ENCODE measurements at regions not wholly inside any gene's neighbourhood (a gene's known extent, or its start where the extent isn't known, plus 50 kb on each side); places are given as distances from the start of the nearest gene placed in this dataset.
"Not testable (repeated sequence)": the region's sequence is repeated elsewhere in the genome, so short reads cannot be mapped to it uniquely, and the experiment has no call there.

DNA sequence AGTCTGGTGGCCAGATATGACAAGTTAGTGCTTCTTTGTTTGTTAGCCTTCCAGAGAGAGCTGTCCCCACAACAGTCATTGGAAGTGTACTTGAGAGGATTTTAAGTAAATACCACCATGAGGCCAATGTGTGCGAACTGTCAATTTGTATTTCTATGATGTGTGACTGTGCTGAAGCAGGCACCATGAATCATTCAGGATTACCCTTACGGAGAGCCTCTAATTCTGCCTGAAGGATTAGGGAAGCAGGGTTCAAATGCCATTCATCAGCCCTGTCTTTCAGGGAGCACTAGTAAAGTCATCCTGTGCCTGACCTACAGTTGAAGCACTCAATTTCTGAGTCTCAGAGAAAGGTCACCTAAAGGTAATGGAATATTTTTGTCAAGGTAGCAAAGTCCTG, 109.3 kb downstream of the GATA3 start:
- Histone ChIP-seq H3K4me3 (ENCODE audit: low read length) (no peak overlapping the region), H3K9me3 (ENCODE audit: low read length) (no peaks in the 10 kb centered on the region; the same call in 1 of the 2 replicates), H3K79me2 (ENCODE audit: low read length) (no peaks in the 10 kb centered on the region), H3K9ac (ENCODE audit: low read length) (no peak overlapping the region), H3K4me1 (ENCODE audit: low read length) (no peaks in the 10 kb centered on the region), H3K9me2 (replicated peaks; ENCODE audit: insufficient read depth, low read length) (no peaks in the 10 kb centered on the region), H3K27ac (ENCODE audit: low read length) (no peak overlapping the region), H2AFZ (ENCODE audit: low read length) (no peak overlapping the region), H4K20me1 (ENCODE audit: insufficient read depth, low read depth, low read length) (no peaks in the 10 kb centered on the region), H3K27me3 (ENCODE audit: low read length) (no peaks in the 10 kb centered on the region), H3K36me3 (ENCODE audit: insufficient read depth, low read length) (no peaks in the 10 kb centered on the region), H3K4me2 (ENCODE audit: low read depth, low read length, poor library complexity, severe bottlenecking) (no peak overlapping the region)
- DNase-seq, result no peak

DNA sequence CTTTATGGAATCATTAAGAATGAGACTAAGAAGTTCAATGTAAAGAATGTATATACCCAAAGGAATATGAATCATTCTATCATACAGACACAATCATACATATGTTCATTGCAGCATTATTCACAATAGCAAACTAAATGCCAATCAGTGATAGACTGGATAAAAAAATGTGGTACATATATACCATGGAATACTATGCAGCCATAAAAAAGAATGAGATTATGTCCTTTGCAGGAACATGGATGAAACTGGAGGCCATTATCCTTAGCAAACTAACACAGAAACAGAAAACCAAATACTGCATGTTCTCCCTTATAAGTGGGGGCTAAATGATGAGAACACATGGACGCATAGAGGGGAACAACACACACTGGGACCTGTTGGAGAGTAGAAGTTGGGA, 110.2 kb downstream of the GATA3 start:
- H2AFZ ChIP-seq (ENCODE audit: low read length); H4K20me1 ChIP-seq (ENCODE audit: insufficient read depth, low read depth, low read length); H3K4me3 ChIP-seq (ENCODE audit: low read length); H3K9me2 ChIP-seq (replicated peaks; ENCODE audit: insufficient read depth, low read length); H3K27me3 ChIP-seq (ENCODE audit: low read length); H3K9me3 ChIP-seq (ENCODE audit: low read length); DNase-seq; H3K79me2 ChIP-seq (ENCODE audit: low read length); H3K4me1 ChIP-seq (ENCODE audit: low read length); H3K4me2 ChIP-seq (ENCODE audit: low read depth, low read length, poor library complexity, severe bottlenecking); H3K36me3 ChIP-seq (ENCODE audit: insufficient read depth, low read length); H3K9ac ChIP-seq (ENCODE audit: low read length); H3K27ac ChIP-seq (ENCODE audit: low read length): not testable (repeated sequence)

DNA sequence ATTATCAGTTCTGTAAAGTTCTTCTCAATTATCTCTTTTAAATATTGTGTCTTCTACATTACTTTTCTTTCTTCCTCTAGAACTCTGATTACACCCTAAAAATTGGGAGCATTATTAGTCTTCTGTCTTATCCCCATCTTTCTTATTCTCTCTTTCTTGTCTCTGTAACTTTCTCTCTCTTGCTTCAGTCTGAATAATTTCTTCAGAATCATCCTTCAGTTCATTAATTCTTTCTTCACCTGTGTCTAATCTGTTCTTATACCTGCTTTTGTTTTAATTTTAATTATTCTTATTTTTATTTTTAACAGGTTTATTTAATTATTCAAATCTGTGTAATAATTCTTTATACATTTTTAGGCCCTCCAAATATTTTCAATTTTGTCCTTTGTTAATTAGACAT, 114.3 kb downstream of the GATA3 start:
- no peak overlapping the region for H2AFZ ChIP-seq (ENCODE audit: low read length)
- no peaks in the 10 kb centered on the region for H3K27me3 ChIP-seq (ENCODE audit: low read length)
- no peaks in the 10 kb centered on the region for H3K36me3 ChIP-seq (ENCODE audit: insufficient read depth, low read length)
- no peak overlapping the region for H3K4me2 ChIP-seq (ENCODE audit: low read depth, low read length, poor library complexity, severe bottlenecking)
- no peaks in the 10 kb centered on the region for H4K20me1 ChIP-seq (ENCODE audit: insufficient read depth, low read depth, low read length)
- no peaks in the 10 kb centered on the region for H3K4me1 ChIP-seq (ENCODE audit: low read length)
- no peak for DNase-seq
- H3K9me2 ChIP-seq (replicated peaks; ENCODE audit: insufficient read depth, low read length), result no peaks in the 10 kb centered on the region
- H3K27ac ChIP-seq (ENCODE audit: low read length), result no peak overlapping the region
- no peak overlapping the region for H3K4me3 ChIP-seq (ENCODE audit: low read length)
- peaks cover 5% of the 10 kb centered on the region; the same call in 1 of the 2 replicates for H3K9me3 ChIP-seq (ENCODE audit: low read length)
- H3K79me2 ChIP-seq (ENCODE audit: low read length), result no peaks in the 10 kb centered on the region
- H3K9ac ChIP-seq (ENCODE audit: low read length), result no peak overlapping the region

DNA sequence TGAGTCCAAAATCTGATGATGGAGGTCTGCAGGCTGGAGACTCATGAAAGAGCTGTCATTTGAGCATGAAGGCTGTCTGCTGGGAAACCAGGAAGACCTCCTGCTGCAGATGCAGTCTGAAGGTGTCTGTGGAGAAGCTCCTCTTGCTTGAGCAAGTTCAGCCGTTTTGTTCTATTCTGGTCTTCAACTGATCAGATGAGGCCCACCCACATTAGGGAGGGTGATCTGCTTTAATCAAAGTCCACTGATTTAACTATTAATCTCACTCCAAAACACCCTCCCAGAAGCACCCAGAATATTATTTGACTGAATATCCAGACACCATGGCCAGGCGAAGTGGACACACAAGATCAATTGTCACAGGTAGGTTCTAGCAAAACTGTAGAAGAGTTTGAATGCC, 116.5 kb downstream of the GATA3 start:
- H3K4me1 ChIP-seq (ENCODE audit: low read length), result no peaks in the 10 kb centered on the region
- no peaks in the 10 kb centered on the region for H3K27me3 ChIP-seq (ENCODE audit: low read length)
- H4K20me1 ChIP-seq (ENCODE audit: insufficient read depth, low read depth, low read length), result no peaks in the 10 kb centered on the region
- DNase-seq, result no peak
- no peak overlapping the region for H3K9ac ChIP-seq (ENCODE audit: low read length)
- H3K4me2 ChIP-seq (ENCODE audit: low read depth, low read length, poor library complexity, severe bottlenecking), result no peak overlapping the region
- no peaks in the 10 kb centered on the region for H3K79me2 ChIP-seq (ENCODE audit: low read length)
- H3K36me3 ChIP-seq (ENCODE audit: insufficient read depth, low read length), result no peaks in the 10 kb centered on the region
- H3K9me2 ChIP-seq (replicated peaks; ENCODE audit: insufficient read depth, low read length), result no peaks in the 10 kb centered on the region
- no peak overlapping the region for H3K4me3 ChIP-seq (ENCODE audit: low read length)
- H3K9me3 ChIP-seq (ENCODE audit: low read length), result peaks cover 5% of the 10 kb centered on the region; the same call in 1 of the 2 replicates
- H2AFZ ChIP-seq (ENCODE audit: low read length), result no peak overlapping the region
- H3K27ac ChIP-seq (ENCODE audit: low read length), result no peak overlapping the region

DNA sequence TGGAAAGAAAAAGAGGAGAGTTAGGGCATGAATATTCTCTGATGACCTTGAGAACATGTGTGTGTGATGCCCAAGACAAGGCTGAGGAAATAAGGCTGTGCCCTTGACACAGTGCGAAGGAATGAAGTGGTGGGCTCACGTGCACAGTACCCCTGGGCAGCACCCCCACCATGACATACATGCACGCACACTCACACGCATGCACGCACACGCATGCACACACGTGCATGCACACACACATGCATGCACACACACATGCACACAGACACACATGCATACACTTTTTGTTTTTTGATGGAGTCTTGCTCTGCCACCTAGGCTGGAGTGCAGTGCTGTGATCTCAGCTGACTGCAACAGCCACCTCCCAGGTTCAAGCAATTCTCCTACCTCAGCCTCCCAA, 118.1 kb downstream of the GATA3 start:
- Histone ChIP-seq H2AFZ (ENCODE audit: low read length) (no peak overlapping the region), H4K20me1 (ENCODE audit: insufficient read depth, low read depth, low read length) (no peaks in the 10 kb centered on the region), H3K9me2 (replicated peaks; ENCODE audit: insufficient read depth, low read length) (no peaks in the 10 kb centered on the region), H3K27me3 (ENCODE audit: low read length) (no peaks in the 10 kb centered on the region), H3K9ac (ENCODE audit: low read length) (no peak overlapping the region), H3K79me2 (ENCODE audit: low read length) (no peaks in the 10 kb centered on the region), H3K4me1 (ENCODE audit: low read length) (no peaks in the 10 kb centered on the region), H3K4me3 (ENCODE audit: low read length) (no peak overlapping the region), H3K27ac (ENCODE audit: low read length) (no peak overlapping the region), H3K4me2 (ENCODE audit: low read depth, low read length, poor library complexity, severe bottlenecking) (no peak overlapping the region), H3K9me3 (ENCODE audit: low read length) (peaks cover 5% of the 10 kb centered on the region; the same call in 1 of the 2 replicates), H3K36me3 (ENCODE audit: insufficient read depth, low read length) (no peaks in the 10 kb centered on the region)
- no peak for DNase-seq

DNA sequence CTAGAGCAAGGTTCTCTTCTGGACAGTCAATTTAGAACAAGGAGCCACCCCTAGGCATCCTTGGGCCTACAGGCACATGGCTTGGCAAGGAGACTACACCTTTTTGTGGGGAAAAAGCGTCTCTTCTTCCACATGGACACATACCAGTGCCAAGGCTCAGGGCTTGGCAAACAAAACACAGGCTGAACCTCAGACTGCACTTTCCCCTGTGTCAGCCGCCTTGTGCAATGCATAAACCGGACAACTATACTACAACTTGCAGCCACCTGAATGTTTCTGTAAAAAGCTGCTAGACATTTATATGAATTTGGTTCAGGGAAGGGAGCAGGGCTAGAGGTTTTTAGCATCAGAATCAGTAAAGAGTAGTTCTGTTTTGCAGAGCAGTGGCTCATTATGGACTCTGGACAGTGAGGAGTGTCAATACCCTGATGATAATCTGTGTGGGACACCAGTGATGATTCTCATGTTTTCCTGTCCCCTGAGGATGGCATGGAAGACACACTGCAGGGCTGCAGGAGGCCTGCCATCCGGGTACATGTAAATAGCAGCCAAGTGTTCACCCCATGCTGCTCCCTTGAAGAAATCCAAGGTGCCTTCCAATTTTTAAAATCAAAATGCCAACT, 118.9 kb downstream of the GATA3 start:
- no peak overlapping the region for H3K27ac ChIP-seq (ENCODE audit: low read length)
- no peak overlapping the region for H3K4me3 ChIP-seq (ENCODE audit: low read length)
- no peak overlapping the region for H3K4me2 ChIP-seq (ENCODE audit: low read depth, low read length, poor library complexity, severe bottlenecking)
- DNase-seq, result no peak
- H2AFZ ChIP-seq (ENCODE audit: low read length), result no peak overlapping the region
- peaks cover 5% of the 10 kb centered on the region; the same call in 1 of the 2 replicates for H3K9me3 ChIP-seq (ENCODE audit: low read length)
- H3K9me2 ChIP-seq (replicated peaks; ENCODE audit: insufficient read depth, low read length), result no peaks in the 10 kb centered on the region
- H4K20me1 ChIP-seq (ENCODE audit: insufficient read depth, low read depth, low read length), result no peaks in the 10 kb centered on the region
- H3K79me2 ChIP-seq (ENCODE audit: low read length), result no peaks in the 10 kb centered on the region
- H3K4me1 ChIP-seq (ENCODE audit: low read length), result no peaks in the 10 kb centered on the region
- no peak overlapping the region for H3K9ac ChIP-seq (ENCODE audit: low read length)
- no peaks in the 10 kb centered on the region for H3K27me3 ChIP-seq (ENCODE audit: low read length)
- H3K36me3 ChIP-seq (ENCODE audit: insufficient read depth, low read length), result no peaks in the 10 kb centered on the region

DNA sequence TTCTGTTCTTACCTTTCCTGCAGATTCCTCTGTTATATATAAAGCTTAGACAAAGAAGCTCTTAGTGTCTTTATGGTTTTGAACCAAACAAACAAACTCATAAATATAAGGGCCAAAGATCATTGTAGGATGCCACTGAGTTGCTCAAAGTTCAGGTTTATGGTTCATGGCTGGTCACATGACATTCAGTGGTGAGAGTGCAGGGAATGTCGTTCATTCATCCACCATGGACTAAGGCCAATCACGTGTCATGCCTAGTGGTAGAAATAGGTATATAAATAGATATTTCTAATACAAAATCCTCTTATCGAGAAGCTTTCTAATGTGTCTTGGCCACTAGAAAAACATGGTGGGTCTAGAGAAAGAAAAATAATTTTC, 119.4 kb downstream of the GATA3 start:
- Histone ChIP-seq H3K4me1 (ENCODE audit: low read length) (no peaks in the 10 kb centered on the region), H3K9me2 (replicated peaks; ENCODE audit: insufficient read depth, low read length) (no peaks in the 10 kb centered on the region), H3K4me3 (ENCODE audit: low read length) (no peak overlapping the region), H3K9me3 (ENCODE audit: low read length) (0 out of 2 replicates have a peak, but pooled peaks cover 5% of the 10 kb centered on the region), H3K79me2 (ENCODE audit: low read length) (no peaks in the 10 kb centered on the region), H3K4me2 (ENCODE audit: low read depth, low read length, poor library complexity, severe bottlenecking) (no peak overlapping the region), H2AFZ (ENCODE audit: low read length) (no peak overlapping the region), H3K27me3 (ENCODE audit: low read length) (no peaks in the 10 kb centered on the region), H4K20me1 (ENCODE audit: insufficient read depth, low read depth, low read length) (no peaks in the 10 kb centered on the region), H3K27ac (ENCODE audit: low read length) (no peak overlapping the region), H3K36me3 (ENCODE audit: insufficient read depth, low read length) (no peaks in the 10 kb centered on the region), H3K9ac (ENCODE audit: low read length) (no peak overlapping the region)
- no peak for DNase-seq

DNA sequence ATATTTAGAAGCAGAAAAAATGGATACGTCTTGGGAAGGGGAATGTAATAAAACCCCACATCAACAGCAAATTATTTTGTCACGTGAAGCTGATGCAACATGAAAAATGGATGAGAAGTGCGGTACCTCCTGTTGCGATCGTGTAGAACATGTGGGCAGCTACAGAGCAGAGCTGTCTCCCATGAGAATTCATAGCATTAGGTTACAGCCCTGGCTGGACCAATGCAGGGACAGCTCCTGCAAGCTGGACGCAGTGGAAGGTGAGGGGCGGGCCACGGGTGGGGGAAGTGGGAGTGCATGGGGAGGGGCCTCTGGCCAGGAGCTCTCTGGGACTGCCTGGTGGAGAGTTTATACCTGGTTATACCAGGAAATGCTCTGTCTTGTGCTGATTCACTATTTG, 120.3 kb downstream of the GATA3 start:
- no peak for DNase-seq
- H3K4me2 ChIP-seq (ENCODE audit: low read depth, low read length, poor library complexity, severe bottlenecking), result no peak overlapping the region
- no peaks in the 10 kb centered on the region for H3K36me3 ChIP-seq (ENCODE audit: insufficient read depth, low read length)
- H4K20me1 ChIP-seq (ENCODE audit: insufficient read depth, low read depth, low read length), result no peaks in the 10 kb centered on the region
- no peaks in the 10 kb centered on the region for H3K9me2 ChIP-seq (replicated peaks; ENCODE audit: insufficient read depth, low read length)
- H3K27ac ChIP-seq (ENCODE audit: low read length), result no peak overlapping the region
- H3K79me2 ChIP-seq (ENCODE audit: low read length), result no peaks in the 10 kb centered on the region
- H3K9ac ChIP-seq (ENCODE audit: low read length), result no peak overlapping the region
- H3K27me3 ChIP-seq (ENCODE audit: low read length), result no peaks in the 10 kb centered on the region
- H3K4me3 ChIP-seq (ENCODE audit: low read length), result no peak overlapping the region
- H3K9me3 ChIP-seq (ENCODE audit: low read length), result no peaks in the 10 kb centered on the region
- H2AFZ ChIP-seq (ENCODE audit: low read length), result no peak overlapping the region
- H3K4me1 ChIP-seq (ENCODE audit: low read length), result no peaks in the 10 kb centered on the region

DNA sequence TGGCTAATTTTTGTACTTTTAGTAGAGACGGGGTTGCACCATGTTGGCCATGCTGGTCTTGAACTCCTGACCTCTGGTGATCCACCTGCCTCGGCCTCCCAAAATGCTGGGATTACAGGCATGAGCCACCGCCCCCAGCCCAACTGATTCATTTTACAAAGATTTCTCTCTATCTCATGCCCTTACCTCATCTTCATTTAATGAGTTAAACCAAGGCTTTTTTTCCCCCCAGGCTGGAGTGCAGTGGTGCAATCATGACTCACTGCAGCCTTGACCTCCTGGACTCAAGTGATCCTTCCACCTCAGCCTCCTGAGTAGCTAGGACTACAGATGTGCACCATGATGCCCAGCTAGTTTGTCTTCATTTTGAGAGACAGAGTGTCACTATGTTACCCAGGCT, 123.0 kb downstream of the GATA3 start:
- not testable (repeated sequence) for H3K9me3 ChIP-seq (ENCODE audit: low read length); H3K9me2 ChIP-seq (replicated peaks; ENCODE audit: insufficient read depth, low read length); H2AFZ ChIP-seq (ENCODE audit: low read length); H3K4me1 ChIP-seq (ENCODE audit: low read length); H3K27me3 ChIP-seq (ENCODE audit: low read length); H3K36me3 ChIP-seq (ENCODE audit: insufficient read depth, low read length); DNase-seq; H3K27ac ChIP-seq (ENCODE audit: low read length); H3K4me3 ChIP-seq (ENCODE audit: low read length); H3K79me2 ChIP-seq (ENCODE audit: low read length); H3K9ac ChIP-seq (ENCODE audit: low read length); H4K20me1 ChIP-seq (ENCODE audit: insufficient read depth, low read depth, low read length); H3K4me2 ChIP-seq (ENCODE audit: low read depth, low read length, poor library complexity, severe bottlenecking)

Measured in Karpas-422 (cell line).